D341Med (cell line): ENCODE measurements at regions not wholly inside any gene's neighbourhood (a gene's known extent, or its start where the extent isn't known, plus 50 kb on each side); places are given as distances from the start of the nearest gene placed in this dataset.
"Not testable (repeated sequence)": the region's sequence is repeated elsewhere in the genome, so short reads cannot be mapped to it uniquely, and the experiment has no call there.

Experiments
- DNase-seq: peaks from one replicate; pipeline ENCODE4 v3.0.0; 2012; ENCODE audit warnings: low spot score

DNA sequence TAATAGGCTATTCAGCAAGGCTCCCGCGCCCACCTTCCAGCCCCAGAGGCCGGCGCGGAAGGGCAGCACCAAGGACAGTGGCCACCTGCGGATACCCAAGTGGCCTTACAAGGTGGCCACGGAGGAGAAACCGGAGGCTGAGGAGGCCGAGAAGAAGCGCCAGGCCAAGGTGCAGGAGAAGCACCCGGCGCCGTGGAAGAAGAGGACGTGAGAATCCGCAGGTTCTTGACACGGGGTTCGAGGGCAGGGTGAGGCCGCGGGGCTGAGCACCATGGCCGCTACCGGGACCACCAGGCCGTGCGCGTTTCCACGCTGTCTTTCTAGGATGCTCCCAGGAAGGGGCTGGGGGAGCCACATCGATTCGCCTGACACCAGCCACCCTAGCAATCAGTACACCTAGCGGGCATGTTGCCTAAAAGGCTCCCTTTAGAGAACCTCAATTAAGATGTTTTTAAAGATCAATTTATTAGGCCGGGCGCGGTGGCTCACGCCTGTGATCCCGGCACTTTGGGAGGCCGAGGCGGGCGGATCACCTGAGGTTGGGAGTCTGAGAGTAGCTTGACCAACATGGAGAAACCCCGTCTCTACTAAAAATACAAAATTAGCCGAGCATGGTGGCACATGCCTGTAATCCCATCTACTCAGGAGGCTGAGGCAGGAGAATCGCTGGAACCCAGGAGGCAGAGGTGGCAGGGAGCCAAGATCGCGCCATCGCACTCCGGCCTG, 134.3 kb upstream of the OR4C13 start:
- not testable (repeated sequence) for DNase-seq

DNA sequence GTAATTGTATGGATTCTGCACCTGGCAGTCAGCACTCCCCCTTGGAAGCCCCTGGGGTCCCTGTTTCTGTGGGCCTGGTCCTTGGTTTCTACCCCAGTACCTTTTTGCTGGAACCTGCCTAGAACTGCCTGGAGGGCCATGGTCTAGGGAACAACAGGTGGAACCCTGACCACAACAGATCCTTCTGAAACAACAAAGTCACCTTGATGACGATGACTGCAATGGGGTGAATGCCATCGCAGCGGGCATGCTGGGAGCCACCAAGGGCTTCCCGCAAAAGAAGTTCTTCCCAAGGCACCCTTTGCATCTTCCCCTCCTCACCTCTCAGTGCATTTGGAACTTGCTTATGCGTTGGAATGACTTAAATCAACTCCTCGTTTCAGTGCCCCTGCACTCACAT, 129.0 kb upstream of the OR4C13 start:
- not testable (repeated sequence) for DNase-seq

DNA sequence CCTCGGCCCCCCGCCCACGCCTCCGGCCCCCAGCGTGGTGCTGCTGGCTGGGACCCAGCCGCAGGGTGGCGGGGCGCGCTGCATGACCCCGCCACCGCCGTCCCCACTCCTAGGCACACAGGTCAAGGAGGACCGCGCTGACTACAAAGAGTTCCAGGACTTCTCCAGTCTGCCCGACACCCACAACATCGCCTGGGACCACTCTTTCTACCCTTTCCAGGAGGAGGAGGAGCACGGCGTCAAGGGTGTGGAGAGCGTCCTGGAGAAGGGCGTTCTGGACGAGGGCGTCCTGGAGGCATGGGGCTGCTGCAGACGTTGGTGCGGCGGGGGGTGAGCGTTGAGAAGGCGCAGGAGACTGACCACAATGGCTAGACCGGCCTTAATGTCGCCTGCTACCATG, 101.7 kb upstream of the OR4C13 start:
- not testable (repeated sequence) for DNase-seq

DNA sequence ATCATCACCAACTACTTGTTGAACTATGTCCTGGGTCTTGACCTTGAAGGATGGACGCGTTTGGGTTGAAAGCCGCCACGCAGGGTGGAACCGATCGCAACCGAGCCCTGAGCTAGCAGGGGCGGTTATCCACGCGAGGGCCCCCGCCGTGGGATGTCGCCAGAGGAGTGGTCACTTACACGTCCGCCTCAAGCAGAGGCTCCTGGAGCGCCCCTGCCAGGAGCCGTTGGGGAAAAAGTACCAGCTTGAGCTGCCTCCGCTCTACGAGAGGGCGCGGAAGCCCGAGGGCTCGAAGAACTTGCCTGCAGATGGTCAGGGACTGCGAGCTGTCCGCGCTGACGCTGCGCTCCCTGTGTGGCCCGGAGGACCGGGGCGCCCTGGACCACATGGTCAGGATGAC, 100.7 kb upstream of the OR4C13 start:
- no peak for DNase-seq

DNA sequence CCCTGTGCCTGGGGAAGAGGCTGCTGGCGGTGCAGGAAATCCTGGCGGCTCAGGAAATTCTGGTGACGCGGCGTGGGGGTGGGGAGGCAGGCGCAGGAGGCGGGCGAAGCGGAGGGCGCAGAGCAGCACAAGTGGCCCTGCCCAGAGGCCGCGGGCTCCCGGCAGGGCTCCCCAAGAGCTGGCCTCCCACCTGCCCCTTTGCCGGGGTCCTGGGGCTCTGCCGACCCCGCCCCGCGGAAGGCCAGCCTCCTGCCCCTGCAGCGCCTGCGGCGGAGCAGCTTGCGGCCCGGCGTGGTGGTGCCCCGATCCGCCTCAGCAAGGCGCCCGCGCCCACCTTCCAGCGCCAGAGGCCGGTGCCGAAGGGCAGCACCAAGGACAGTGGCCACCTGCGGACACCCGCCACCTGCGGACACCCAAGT, 100.2 kb upstream of the OR4C13 start:
- DNase-seq: no peak

DNA sequence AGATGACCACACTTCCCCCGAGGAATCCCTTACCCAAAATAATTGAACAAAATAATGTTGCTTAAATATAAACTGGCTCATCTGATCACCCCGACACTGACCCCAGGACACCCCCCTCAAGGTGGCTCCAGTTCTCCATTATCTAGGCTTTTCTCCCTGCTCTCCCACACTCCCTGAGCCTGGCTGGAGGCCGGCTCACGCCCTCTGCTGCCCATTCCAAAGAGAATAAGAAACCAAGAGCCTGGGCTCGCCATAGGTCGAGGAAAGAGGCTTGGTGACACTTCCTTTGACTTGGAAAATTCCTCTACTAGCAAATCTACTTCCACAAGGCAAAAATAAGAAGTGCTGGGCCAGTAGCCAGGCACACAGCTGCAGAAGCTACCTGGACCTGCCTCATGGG, 63.3 kb upstream of the OR4C13 start:
- not testable (repeated sequence) for DNase-seq

DNA sequence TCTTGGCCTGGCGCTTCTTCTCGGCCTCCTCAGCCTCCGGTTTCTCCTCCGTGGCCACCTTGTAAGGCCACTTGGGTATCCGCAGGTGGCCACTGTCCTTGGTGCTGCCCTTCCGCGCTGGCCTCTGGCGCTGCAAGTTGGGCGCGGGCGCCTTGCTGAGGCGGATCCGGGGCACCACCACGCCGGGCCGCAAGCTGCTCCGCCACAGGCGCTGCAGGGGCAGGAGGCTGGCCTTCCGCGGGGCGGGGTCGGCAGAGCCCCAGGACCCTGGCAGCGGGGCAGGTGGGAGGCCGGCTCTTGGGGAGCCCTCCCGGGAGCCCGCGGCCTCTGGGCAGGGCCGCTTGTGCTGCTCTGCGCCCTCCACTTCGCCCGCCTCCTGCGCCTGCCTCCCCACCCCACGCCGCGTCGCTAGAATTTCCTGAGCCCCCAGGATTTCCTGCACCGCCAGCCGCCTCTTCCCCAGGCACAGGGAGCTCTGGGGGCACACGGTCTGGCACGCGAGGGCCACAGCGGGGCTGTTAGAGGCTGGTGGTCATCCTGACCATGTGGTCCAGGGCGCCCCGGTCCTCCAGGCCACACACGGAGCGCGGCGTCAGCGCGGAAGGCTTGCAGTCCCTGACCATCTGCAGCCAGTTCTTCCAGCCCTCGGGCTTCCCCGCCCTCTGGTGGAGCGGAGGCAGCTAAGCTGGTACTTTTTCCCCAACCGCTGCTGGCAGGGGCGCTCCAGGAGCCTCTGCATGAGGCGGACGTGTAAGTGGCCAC, 60.1 kb upstream of the OR4C13 start:
- DNase-seq: not testable (repeated sequence)

DNA sequence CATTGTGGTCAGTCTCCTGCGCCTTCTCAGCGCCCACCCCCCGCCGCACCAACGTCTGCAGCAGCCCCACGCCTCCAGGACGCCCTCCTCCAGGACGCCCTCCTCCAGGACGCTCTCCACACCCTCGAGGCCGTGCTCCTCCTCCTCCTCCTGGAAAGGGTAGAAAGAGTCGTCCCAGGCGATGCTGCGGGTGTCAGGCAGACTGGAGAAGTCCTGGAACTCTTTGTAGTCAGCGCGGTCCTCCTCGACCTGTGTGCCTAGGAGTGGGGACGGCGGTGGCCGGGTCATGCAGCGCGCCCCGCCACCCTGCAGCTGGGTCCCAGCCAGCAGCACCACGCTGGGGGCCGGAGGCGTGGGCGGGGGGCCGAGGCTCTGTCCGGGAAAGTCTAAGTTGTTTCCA, 58.7 kb upstream of the OR4C13 start:
- DNase-seq: not testable (repeated sequence)
